H1 (cell line): ENCODE measurements at regions not wholly inside any gene's neighbourhood (a gene's known extent, or its start where the extent isn't known, plus 50 kb on each side); places are given as distances from the start of the nearest gene placed in this dataset.

Experiments
- CTCF ChIA-PET: fragments of 300-600 bp; sonication (Branson Sonifier 250); formaldehyde crosslinking; loops from one replicate; lab custom pipeline; 2021; ENCODE audit not compliant: partially characterized antibody; lab: Charles Lee
- POLR2A ChIA-PET: fragments of 300-600 bp; sonication (Branson Sonifier 250); formaldehyde crosslinking; loops from one replicate; lab custom pipeline; 2021; ENCODE audit warnings: inconsistent platforms; ENCODE audit not compliant: partially characterized antibody; lab: Charles Lee
- DNase-seq, 2 experiments: peaks; one replicate each; pipeline versions ENCODE4 v3.0.0 to v3.0.0-alpha.2; 2010 to 2022; ENCODE audit warnings: low spot score in 2 of 2, low read depth in 1 of 2, mixed read lengths in 1 of 2
- FAIRE-seq: peaks from 2 replicates; lab custom pipeline; 2011; peaks lifted over from hg19 to GRCh38; lab: Jason Lieb, UNC
- H2AFZ ChIP-seq: 2 replicates; pipeline ENCODE4 v1.8.1; 2012; ENCODE audit warnings: low read length, inconsistent platforms
- H2AK5ac ChIP-seq: 2 replicates; pipeline ENCODE4 v1.6.1; 2013; ENCODE audit warnings: low read depth, low read length
- H2BK120ac ChIP-seq: replicated peaks from 2 replicates; pipeline ENCODE3; 2013; ENCODE audit warnings: low read depth, low read length, inconsistent platforms
- H2BK12ac ChIP-seq: 2 replicates; pipeline ENCODE4 v1.6.1; 2013; ENCODE audit warnings: low read depth, low read length
- H2BK15ac ChIP-seq: 2 replicates; pipeline ENCODE4 v1.6.1; 2013; ENCODE audit warnings: low read length
- H2BK20ac ChIP-seq: 2 replicates; pipeline ENCODE4 v1.6.1; 2013; ENCODE audit warnings: low read length
- H2BK5ac ChIP-seq: 2 replicates; pipeline ENCODE4 v1.6.1; 2013; ENCODE audit warnings: low read depth, low read length
- H3K14ac ChIP-seq: 2 replicates; pipeline ENCODE4 v1.6.1; 2013; ENCODE audit warnings: inconsistent platforms; ENCODE audit not compliant: insufficient read length
- H3K18ac ChIP-seq: 2 replicates; pipeline ENCODE4 v1.6.1; 2013; ENCODE audit warnings: low read length; ENCODE audit errors: extremely low read depth
- H3K23ac ChIP-seq: 2 replicates; pipeline ENCODE4 v1.6.1; 2013; ENCODE audit warnings: inconsistent platforms; ENCODE audit not compliant: insufficient read length
- H3K23me2 ChIP-seq: 2 replicates; pipeline ENCODE4 v1.6.1; 2013; ENCODE audit warnings: low read depth, low read length
- H3K27ac ChIP-seq: 2 replicates; pipeline ENCODE4 v1.6.1; 2011; ENCODE audit warnings: low read depth, low read length, inconsistent platforms
- H3K27me3 ChIP-seq, 4 experiments: replicated peaks in 1 of 4; 1 replicate in 1 of 4; 2 replicates in 3 of 4; pipeline versions ENCODE4 v1.6.1 to v1.8.1; 2011 to 2013; ENCODE audit warnings: low read length in 3 of 4, mild to moderate bottlenecking in 3 of 4, inconsistent platforms in 2 of 4, mixed read lengths in 2 of 4, moderate library complexity in 1 of 4; ENCODE audit not compliant: control insufficient read depth in 3 of 4, insufficient read depth in 3 of 4; ENCODE audit errors: extremely low read depth in 1 of 4
- H3K36me3 ChIP-seq, 4 experiments: 2 replicates each; pipeline versions ENCODE4 v1.6.1 to v1.8.1; 2011 to 2013; ENCODE audit warnings: mild to moderate bottlenecking in 4 of 4, low read length in 3 of 4, moderate library complexity in 2 of 4, control low read depth in 1 of 4, inconsistent platforms in 1 of 4; ENCODE audit not compliant: insufficient read depth in 4 of 4, control insufficient read depth in 2 of 4
- H3K4ac ChIP-seq: replicated peaks from 2 replicates; pipeline ENCODE3; 2013; ENCODE audit warnings: low read length, low read depth, mixed read lengths, inconsistent platforms; ENCODE audit not compliant: insufficient read length
- H3K4me1 ChIP-seq, 4 experiments: replicated peaks in 1 of 4; 1 replicate in 1 of 4; 2 replicates in 3 of 4; pipeline versions ENCODE4 v1.6.1 to v1.8.1; 2011 to 2013; ENCODE audit warnings: low read length in 3 of 4, inconsistent platforms in 2 of 4, mixed read lengths in 1 of 4; ENCODE audit not compliant: insufficient read depth in 4 of 4, control insufficient read depth in 3 of 4
- H3K4me2 ChIP-seq, 2 experiments: 2 replicates each; pipeline versions ENCODE4 v1.6.1 to v1.8.1; 2011 to 2013; ENCODE audit warnings: low read depth in 2 of 2, low read length in 2 of 2, control low read depth in 1 of 2, inconsistent platforms in 1 of 2, mild to moderate bottlenecking in 1 of 2; ENCODE audit not compliant: insufficient read depth in 1 of 2
- H3K4me3 ChIP-seq, 4 experiments: fragments of 200-600, 300-600 bp in 1 of 4; sonication (generic), shearing (Covaris generic), sonication (Bioruptor Twin) in 1 of 4; 2 replicates each; pipeline versions ENCODE4 v1.5.1 to v1.8.1; 2011 to 2016; ENCODE audit warnings: low read length in 4 of 4, low read depth in 3 of 4, control low read depth in 2 of 4, inconsistent platforms in 2 of 4, mild to moderate bottlenecking in 2 of 4, mixed read lengths in 1 of 4, moderate library complexity in 1 of 4; ENCODE audit not compliant: insufficient read depth in 2 of 4; ENCODE audit errors: extremely low read depth in 1 of 4
- H3K56ac ChIP-seq: replicated peaks from 2 replicates; pipeline ENCODE3; 2013; ENCODE audit warnings: low read depth, mild to moderate bottlenecking, mixed read lengths, low read length, inconsistent platforms; ENCODE audit not compliant: insufficient read length
- H3K79me1 ChIP-seq: 2 replicates; pipeline ENCODE4 v1.6.1; 2013; ENCODE audit warnings: low read depth, low read length, control low read depth
- H3K79me2 ChIP-seq, 2 experiments: 2 replicates each; pipeline versions ENCODE4 v1.6.1 to v1.8.1; 2012 to 2013; ENCODE audit warnings: low read length in 2 of 2, mild to moderate bottlenecking in 2 of 2, inconsistent platforms in 1 of 2; ENCODE audit not compliant: insufficient read depth in 2 of 2, control insufficient read depth in 1 of 2
- H3K9ac ChIP-seq, 4 experiments: replicated peaks in 1 of 4; 1 replicate in 1 of 4; 2 replicates in 3 of 4; pipeline versions ENCODE4 v1.6.1 to v1.8.1; 2011 to 2013; ENCODE audit warnings: low read depth in 3 of 4, low read length in 3 of 4, control low read depth in 2 of 4, mild to moderate bottlenecking in 2 of 4, moderate library complexity in 2 of 4, inconsistent platforms in 1 of 4; ENCODE audit errors: extremely low read depth in 1 of 4
- H3K9me3 ChIP-seq, 2 experiments: 2 replicates each; pipeline versions ENCODE4 v1.6.1 to v1.8.1; 2012 to 2013; ENCODE audit warnings: mild to moderate bottlenecking in 2 of 2, moderate library complexity in 2 of 2, control low read depth in 1 of 2, inconsistent platforms in 1 of 2, low read depth in 1 of 2, low read length in 1 of 2, mixed read lengths in 1 of 2; ENCODE audit not compliant: insufficient read depth in 2 of 2
- H4K20me1 ChIP-seq, 2 experiments: replicated peaks in 1 of 2; 2 replicates each; pipeline versions ENCODE3 to v1.8.1; 2011 to 2013; ENCODE audit warnings: inconsistent platforms in 2 of 2, low read length in 2 of 2, mild to moderate bottlenecking in 1 of 2; ENCODE audit not compliant: insufficient read depth in 2 of 2, control insufficient read depth in 1 of 2
- H4K5ac ChIP-seq: 2 replicates; pipeline ENCODE4 v1.6.1; 2013; ENCODE audit warnings: low read length, low read depth, mixed read lengths, inconsistent platforms; ENCODE audit not compliant: insufficient read length
- H4K8ac ChIP-seq: 2 replicates; pipeline ENCODE4 v1.8.0; 2013; ENCODE audit warnings: mild to moderate bottlenecking, moderate library complexity, low read length, inconsistent platforms; ENCODE audit not compliant: insufficient read depth; ENCODE audit errors: extremely low read depth
- H4K91ac ChIP-seq: replicated peaks from 2 replicates; pipeline ENCODE3; 2013; ENCODE audit warnings: low read length, mixed read lengths, inconsistent platforms; ENCODE audit not compliant: insufficient read length
- RAD21 ChIP-seq, 2 experiments: IDR thresholded peaks in 1 of 2; conservative IDR thresholded peaks in 1 of 2; 2 replicates each; pipeline ENCODE4 v1.6.1; 2011; ENCODE audit warnings: low read depth in 2 of 2, low read length in 2 of 2, improper control_type of control experiment in 1 of 2, inconsistent platforms in 1 of 2, mild to moderate bottlenecking in 1 of 2, moderate library complexity in 1 of 2
- TAF1 ChIP-seq: IDR thresholded peaks from 2 replicates; pipeline ENCODE4 v1.6.1; 2011; ENCODE audit warnings: mild to moderate bottlenecking, low read depth, low read length
- WGBS, 2 experiments: shearing (Covaris generic) in 1 of 2; methylation state at CpG; one replicate each; pipeline versions ENCODE4 v1.1.6 to v1.1.7; 2013 to 2015; ENCODE audit warnings: low lambda C conversion rate in 2 of 2, mixed read lengths in 2 of 2, inconsistent platforms in 1 of 2, low coverage in 1 of 2, missing lambda C conversion rate in 1 of 2; ENCODE audit not compliant: insufficient replicate concordance in 2 of 2, insufficient coverage in 1 of 2, insufficient read length in 1 of 2; ENCODE audit errors: extremely low coverage in 1 of 2, missing lambda C conversion rate in 1 of 2; 5-methylcytosine and 5-hydroxymethylcytosine counted together

DNA sequence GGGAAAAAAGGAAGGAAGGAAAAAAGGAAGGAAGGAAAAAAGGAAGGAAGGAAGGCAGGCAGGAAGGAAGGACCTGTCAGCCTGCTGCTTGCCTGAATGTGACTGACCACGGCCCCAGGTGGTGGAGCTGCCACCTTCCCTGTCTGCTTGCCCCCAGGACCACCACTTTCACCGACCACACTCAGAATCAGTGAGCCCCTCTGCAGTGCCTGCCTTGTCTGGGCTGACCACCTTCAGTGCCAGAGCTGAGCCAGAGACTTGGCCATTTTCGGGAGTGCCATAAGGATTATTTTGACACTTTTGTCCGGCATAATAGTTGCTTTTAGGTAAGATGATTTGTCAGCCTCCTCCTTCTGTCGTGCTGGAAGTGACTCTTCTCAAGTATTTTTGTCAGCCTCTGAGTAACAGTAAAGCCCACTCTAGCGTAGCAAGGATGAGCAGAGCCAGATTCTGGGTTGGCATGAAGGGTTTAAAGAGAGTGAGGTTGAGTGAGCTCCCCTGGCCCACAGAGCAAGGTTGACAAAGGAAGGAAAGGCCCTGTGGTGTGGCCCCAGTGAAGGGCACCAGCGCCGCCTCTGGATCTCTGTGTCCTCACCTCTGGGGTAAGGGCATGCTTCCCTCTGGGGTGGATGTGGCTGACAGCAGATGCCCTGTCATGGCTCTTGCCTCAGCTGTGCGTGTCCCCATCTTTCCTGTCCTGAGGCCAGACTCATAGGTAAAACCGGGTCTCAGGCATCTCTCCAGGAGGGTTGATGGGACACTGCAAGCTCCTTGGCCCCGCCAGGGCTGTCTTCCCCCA is 214.7 kb upstream of the FOXQ1 start:
- H3K56ac ChIP-seq = no peak overlapping the region
- H3K79me2 ChIP-seq = no peaks in the 10 kb centered on the region
- no peak overlapping the region for H3K23ac ChIP-seq
- H3K9ac ChIP-seq = no peak overlapping the region
- FAIRE-seq (no peak), DNase-seq (no peak)
- H4K5ac ChIP-seq = no peak overlapping the region
- no peak overlapping the region for H2BK15ac ChIP-seq
- H2BK12ac ChIP-seq = no peak overlapping the region
- no peaks in the 10 kb centered on the region for H3K36me3 ChIP-seq
- no peak overlapping the region for H2AK5ac ChIP-seq
- no peak overlapping the region; the same call in 1 of the 2 replicates for H4K8ac ChIP-seq
- H4K20me1 ChIP-seq = peaks cover 2% of the 10 kb centered on the region in 2 experiments
- no peak overlapping the region for H2BK120ac ChIP-seq
- no peak overlapping the region for H2AFZ ChIP-seq
- no peaks in the 10 kb centered on the region for H3K9me3 ChIP-seq
- no peak overlapping the region for H2BK5ac ChIP-seq
- H2BK20ac ChIP-seq = no peak overlapping the region
- no peak overlapping the region for H3K4ac ChIP-seq
- no peak overlapping the region for H3K4me3 ChIP-seq
- H3K27ac ChIP-seq = no peak overlapping the region
- ChIA-PET CTCF (interaction anchor here (0.8 to 0.9 kb wide), 2 partner anchors 10 to 34 kb away, joined by 3 read pairs; no protein-coding TSS in a partner anchor), POLR2A (no interaction called here)
- peaks cover 27 to 38% (median 34%) of the 10 kb centered on the region in 4 experiments for H3K27me3 ChIP-seq
- peaks cover 1% of the 10 kb centered on the region; the same call in 1 of the 2 replicates for H3K23me2 ChIP-seq
- H3K4me2 ChIP-seq = no peak overlapping the region
- TF ChIP-seq TAF1 (no peak), RAD21 (IDR thresholded peaks at IDR 0.05 in 1 of 2, conservative IDR thresholded peaks at IDR 0.05 in 1 of 2; ENCODE audit: low read depth in 2 of 2, low read length in 2 of 2) (peak; percentile 30 to 38; a peak in 3 of 4 replicates)
- no peak overlapping the region for H3K18ac ChIP-seq
- H3K14ac ChIP-seq = no peak overlapping the region
- H4K91ac ChIP-seq = no peak overlapping the region
- H3K79me1 ChIP-seq = no peaks in the 10 kb centered on the region
- no peaks in the 10 kb centered on the region for H3K4me1 ChIP-seq
- 89% methylated on average over 11 of the region's 11 CpGs; no CpG with 5 or more reads in 1 of the 2 experiments for WGBS, 2 experiments
